Hindlimb muscle (tissue), 1 donor: ENCODE measurements at regions not wholly inside any gene's neighbourhood (a gene's known extent, or its start where the extent isn't known, plus 50 kb on each side); places are given as distances from the start of the nearest gene placed in this dataset.
"Not testable (repeated sequence)": the region's sequence is repeated elsewhere in the genome, so short reads cannot be mapped to it uniquely, and the experiment has no call there.

ENCODE experiments used
- DNase-seq: peaks from one replicate; pipeline ENCODE4 v3.0.0-alpha.2; 2013

GRCh38 chr3:81888914-81889557, 127.6 kb upstream of the GBE1 start:
- DNase-seq, result peak; percentile 50

- no peak for DNase-seq
Measured at GRCh38 chr3:81887448-81887847, 126.0 kb upstream of the GBE1 start.

GRCh38 chr3:81886081-81886480, 124.6 kb upstream of the GBE1 start:
- DNase-seq, result no peak

GRCh38 chr3:81884791-81885190, 123.3 kb upstream of the GBE1 start:
- no peak for DNase-seq

GRCh38 chr3:81876826-81877225, 115.4 kb upstream of the GBE1 start:
- DNase-seq, result no peak

GRCh38 chr3:81874738-81875137, 113.3 kb upstream of the GBE1 start:
- DNase-seq, result no peak

- no peak for DNase-seq
Measured at GRCh38 chr3:81872566-81872965, 111.1 kb upstream of the GBE1 start.

GRCh38 chr3:81871358-81872155, 110.1 kb upstream of the GBE1 start:
- no peak for DNase-seq

GRCh38 chr3:81869382-81869781, 107.9 kb upstream of the GBE1 start:
- no peak for DNase-seq

GRCh38 chr3:81868597-81868996, 107.2 kb upstream of the GBE1 start:
- DNase-seq, result no peak

- DNase-seq, result no peak
Measured at GRCh38 chr3:81867875-81868274, 106.4 kb upstream of the GBE1 start.

GRCh38 chr3:81865164-81865563, 103.7 kb upstream of the GBE1 start:
- not testable (repeated sequence) for DNase-seq

- no peak for DNase-seq
Measured at GRCh38 chr3:81864272-81864671, 102.8 kb upstream of the GBE1 start.

- no peak for DNase-seq
Measured at GRCh38 chr3:81863756-81864155, 102.3 kb upstream of the GBE1 start.

GRCh38 chr3:81861593-81861992, 100.1 kb upstream of the GBE1 start:
- no peak for DNase-seq

GRCh38 chr3:81859524-81859923, 98.1 kb upstream of the GBE1 start:
- DNase-seq, result no peak

- DNase-seq, result no peak
Measured at GRCh38 chr3:81853431-81853830, 92.0 kb upstream of the GBE1 start.

GRCh38 chr3:81851176-81851575, 89.7 kb upstream of the GBE1 start:
- no peak for DNase-seq

GRCh38 chr3:81846988-81847387, 85.5 kb upstream of the GBE1 start:
- no peak for DNase-seq

- DNase-seq, result no peak
Measured at GRCh38 chr3:81841540-81841939, 80.1 kb upstream of the GBE1 start.

- DNase-seq, result no peak
Measured at GRCh38 chr3:81839504-81840094, 78.2 kb upstream of the GBE1 start.

GRCh38 chr3:81838457-81838856, 77.0 kb upstream of the GBE1 start:
- DNase-seq, result no peak

GRCh38 chr3:81837071-81837593, 75.7 kb upstream of the GBE1 start:
- no peak for DNase-seq

GRCh38 chr3:81829937-81830336, 68.5 kb upstream of the GBE1 start:
- DNase-seq, result no peak
